ENCODE measurements at regions not wholly inside any gene's neighbourhood (a gene's known extent, or its start where the extent isn't known, plus 50 kb on each side); places are given as distances from the start of the nearest gene placed in this dataset.
"Not testable (repeated sequence)": the region's sequence is repeated elsewhere in the genome, so short reads cannot be mapped to it uniquely, and the experiment has no call there.

- TF ChIP-seq POLR2AphosphoS5 (IDR thresholded peaks at IDR 0.05; ENCODE audit: low read depth, low read length) (no peak), TAF1 (IDR thresholded peaks at IDR 0.05; ENCODE audit: borderline replicate concordance, low read depth, low read length) (no peak), POLR2A (IDR thresholded peaks at IDR 0.05; ENCODE audit: low read depth, low read length) (no peak)
- no peak for DNase-seq (ENCODE audit: insufficient read length)
- FAIRE-seq, result no peak
Measured at GRCh38 chr4:15332377-15332776, 95.5 kb upstream of the C1QTNF7 start.

GRCh38 chr4:15333692-15334633, 93.9 kb upstream of the C1QTNF7 start:
- FAIRE-seq, result no peak
- no peak for DNase-seq (ENCODE audit: insufficient read length)
- TF ChIP-seq TAF1 (IDR thresholded peaks at IDR 0.05; ENCODE audit: borderline replicate concordance, low read depth, low read length) (no peak), POLR2A (IDR thresholded peaks at IDR 0.05; ENCODE audit: low read depth, low read length) (no peak), POLR2AphosphoS5 (IDR thresholded peaks at IDR 0.05; ENCODE audit: low read depth, low read length) (no peak)

GRCh38 chr4:15336410-15337167, 91.2 kb upstream of the C1QTNF7 start:
- DNase-seq (ENCODE audit: insufficient read length), result no peak

GRCh38 chr4:15337168-15337657, 90.6 kb upstream of the C1QTNF7 start:
- not testable (repeated sequence) for DNase-seq (ENCODE audit: insufficient read length); FAIRE-seq

More at GRCh38 chr4:15336410-15337167, 91.2 kb upstream of the C1QTNF7 start:
- FAIRE-seq, result no peak
- TF ChIP-seq TAF1 (IDR thresholded peaks at IDR 0.05; ENCODE audit: borderline replicate concordance, low read depth, low read length), result no peak
- TF ChIP-seq POLR2AphosphoS5 (IDR thresholded peaks at IDR 0.05; ENCODE audit: low read depth, low read length), result no peak
- TF ChIP-seq POLR2A (IDR thresholded peaks at IDR 0.05; ENCODE audit: low read depth, low read length), result no peak

- FAIRE-seq (no peak), DNase-seq (ENCODE audit: insufficient read length) (no peak)
- TF ChIP-seq POLR2A (IDR thresholded peaks at IDR 0.05; ENCODE audit: low read depth, low read length), result no peak
Measured at GRCh38 chr4:15339737-15340136, 88.1 kb upstream of the C1QTNF7 start.

GRCh38 chr4:15340332-15340731, 87.5 kb upstream of the C1QTNF7 start:
- no peak for DNase-seq (ENCODE audit: insufficient read length)
- no peak for FAIRE-seq
- TF ChIP-seq POLR2A (IDR thresholded peaks at IDR 0.05; ENCODE audit: low read depth, low read length) (no peak), TAF1 (IDR thresholded peaks at IDR 0.05; ENCODE audit: borderline replicate concordance, low read depth, low read length) (no peak), POLR2AphosphoS5 (IDR thresholded peaks at IDR 0.05; ENCODE audit: low read depth, low read length) (no peak)

GRCh38 chr4:15340902-15341732, 86.7 kb upstream of the C1QTNF7 start:
- DNase-seq (ENCODE audit: insufficient read length), result no peak
- no peak for FAIRE-seq
- TF ChIP-seq POLR2AphosphoS5 (IDR thresholded peaks at IDR 0.05; ENCODE audit: low read depth, low read length) (no peak), TAF1 (IDR thresholded peaks at IDR 0.05; ENCODE audit: borderline replicate concordance, low read depth, low read length) (no peak), POLR2A (IDR thresholded peaks at IDR 0.05; ENCODE audit: low read depth, low read length) (no peak)

GRCh38 chr4:15341733-15342300, 86.0 kb upstream of the C1QTNF7 start:
- DNase-seq (ENCODE audit: insufficient read length) (no peak), FAIRE-seq (no peak)
- TF ChIP-seq POLR2A (IDR thresholded peaks at IDR 0.05; ENCODE audit: low read depth, low read length) (no peak), POLR2AphosphoS5 (IDR thresholded peaks at IDR 0.05; ENCODE audit: low read depth, low read length) (no peak), TAF1 (IDR thresholded peaks at IDR 0.05; ENCODE audit: borderline replicate concordance, low read depth, low read length) (no peak)

- FAIRE-seq (no peak), DNase-seq (ENCODE audit: insufficient read length) (no peak)
- TF ChIP-seq TAF1 (IDR thresholded peaks at IDR 0.05; ENCODE audit: borderline replicate concordance, low read depth, low read length), result no peak
- no peak for TF ChIP-seq POLR2A (IDR thresholded peaks at IDR 0.05; ENCODE audit: low read depth, low read length)
- no peak for TF ChIP-seq POLR2AphosphoS5 (IDR thresholded peaks at IDR 0.05; ENCODE audit: low read depth, low read length)
Measured at GRCh38 chr4:15343000-15343399, 84.8 kb upstream of the C1QTNF7 start.

GRCh38 chr4:15343581-15343980, 84.3 kb upstream of the C1QTNF7 start:
- FAIRE-seq, result no peak
- DNase-seq (ENCODE audit: insufficient read length), result no peak
- TF ChIP-seq POLR2AphosphoS5 (IDR thresholded peaks at IDR 0.05; ENCODE audit: low read depth, low read length), result no peak
- no peak for TF ChIP-seq TAF1 (IDR thresholded peaks at IDR 0.05; ENCODE audit: borderline replicate concordance, low read depth, low read length)
- no peak for TF ChIP-seq POLR2A (IDR thresholded peaks at IDR 0.05; ENCODE audit: low read depth, low read length)

- DNase-seq (ENCODE audit: insufficient read length) (no peak), FAIRE-seq (no peak)
- TF ChIP-seq TAF1 (IDR thresholded peaks at IDR 0.05; ENCODE audit: borderline replicate concordance, low read depth, low read length) (no peak), POLR2AphosphoS5 (IDR thresholded peaks at IDR 0.05; ENCODE audit: low read depth, low read length) (no peak), POLR2A (IDR thresholded peaks at IDR 0.05; ENCODE audit: low read depth, low read length) (no peak)
Measured at GRCh38 chr4:15344041-15344440, 83.8 kb upstream of the C1QTNF7 start.

Data from GM12892 (cell line).